NCI-H1092 (cell line): ENCODE measurements at regions not wholly inside any gene's neighbourhood (a gene's known extent, or its start where the extent isn't known, plus 50 kb on each side); places are given as distances from the start of the nearest gene placed in this dataset.
A peak's percentile ranks its signal among the peaks of the same experiment; 100 is the strongest.

Source experiments
- DNase-seq: peaks from one replicate; lab custom pipeline; 2025; lab: John Stamatoyannopoulos, UW

- no peak for DNase-seq
Observed at GRCh38 chr6:44012078-44012493, 115.2 kb downstream of the MRPL14 start.

GRCh38 chr6:44011350-44011920, 115.8 kb downstream of the MRPL14 start:
- no peak for DNase-seq

DNA sequence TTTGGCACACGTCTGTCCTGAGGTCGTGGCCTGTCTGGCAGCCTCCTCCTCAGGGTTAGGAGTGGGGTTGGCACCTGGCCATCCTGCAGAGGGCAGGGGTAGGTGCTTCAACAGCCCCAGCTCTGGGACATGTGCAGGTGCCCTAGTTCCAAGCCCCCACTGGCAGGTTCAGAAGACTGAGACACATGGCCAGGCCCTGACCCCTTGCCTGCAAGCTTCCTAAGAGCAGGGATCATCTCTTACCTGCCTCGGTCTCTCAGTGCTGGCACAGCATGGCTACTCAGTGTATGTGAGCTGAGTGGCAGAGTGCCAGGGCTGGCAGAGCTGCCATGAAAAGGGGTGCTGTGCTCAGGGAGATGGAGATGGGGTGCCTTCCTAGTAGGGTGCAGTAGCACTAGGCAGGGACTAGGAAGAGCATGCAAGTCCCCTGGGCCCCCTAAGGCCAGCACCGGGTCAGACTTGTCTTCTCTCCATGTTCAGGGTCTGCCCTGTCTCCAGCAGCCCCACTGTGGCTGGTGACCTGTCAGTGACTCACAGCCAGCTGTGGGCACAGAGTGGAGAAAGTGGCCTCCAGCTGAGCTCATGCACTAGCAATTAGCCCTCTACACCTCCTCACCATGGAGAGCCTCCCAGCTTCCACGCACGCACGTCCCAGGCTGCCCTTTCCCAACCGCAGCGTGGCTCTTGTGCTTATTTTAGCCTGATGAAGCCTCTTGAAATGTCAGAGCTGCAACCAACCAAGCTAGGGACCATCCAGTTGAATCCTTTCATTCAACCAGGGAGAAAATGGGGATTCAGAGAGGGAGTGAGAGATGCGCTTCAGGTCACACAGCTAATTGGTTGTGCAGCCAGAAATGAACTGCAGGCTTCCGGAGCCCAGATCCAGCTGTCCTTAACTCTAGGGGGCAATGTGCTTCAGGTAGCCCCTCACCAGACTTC, 116.6 kb downstream of the MRPL14 start:
- DNase-seq = peak; percentile 58

- DNase-seq = no peak
Observed at GRCh38 chr6:44009425-44010321, 117.6 kb downstream of the MRPL14 start.

- no peak for DNase-seq
Observed at GRCh38 chr6:44008821-44009370, 118.4 kb downstream of the MRPL14 start.

DNA sequence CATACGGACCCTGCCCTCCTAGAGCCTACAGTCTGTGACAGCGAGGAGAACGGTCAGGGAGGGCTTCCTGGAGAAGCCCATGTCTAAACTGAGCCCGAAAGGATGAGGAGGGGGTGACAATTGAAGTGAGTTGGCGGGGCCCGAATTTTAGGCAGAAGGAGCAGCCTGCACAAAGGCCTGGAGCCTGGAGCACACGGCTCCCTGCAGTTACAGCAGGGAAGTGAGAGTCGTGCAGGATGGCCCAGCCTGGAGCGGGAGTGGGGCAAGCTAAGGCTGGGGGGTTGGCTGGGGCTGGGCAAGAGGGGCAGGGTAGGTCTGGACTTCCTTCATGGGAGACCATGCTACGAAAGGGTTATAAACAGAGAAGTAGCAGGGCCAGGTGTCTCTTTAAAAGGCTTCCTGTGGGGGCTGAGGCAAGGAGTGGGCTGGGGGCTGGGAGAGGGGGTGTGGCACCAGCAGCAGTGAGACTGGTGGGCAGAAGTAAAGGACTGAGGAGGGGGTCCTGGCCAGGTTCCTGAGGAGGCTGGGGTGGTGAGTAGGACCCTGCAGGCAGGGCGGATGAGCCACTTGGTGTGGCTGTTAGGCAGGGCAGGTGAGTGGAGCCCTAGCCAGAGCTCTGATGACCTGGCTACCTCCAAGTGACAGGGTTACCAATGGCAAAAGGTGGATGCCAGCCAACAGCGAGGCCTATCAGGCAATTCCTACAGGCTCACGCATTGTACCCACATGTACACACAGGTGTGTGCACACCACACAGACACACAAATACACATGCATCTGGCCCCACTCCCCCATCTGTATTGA, 119.2 kb downstream of the MRPL14 start:
- no peak for DNase-seq

DNA sequence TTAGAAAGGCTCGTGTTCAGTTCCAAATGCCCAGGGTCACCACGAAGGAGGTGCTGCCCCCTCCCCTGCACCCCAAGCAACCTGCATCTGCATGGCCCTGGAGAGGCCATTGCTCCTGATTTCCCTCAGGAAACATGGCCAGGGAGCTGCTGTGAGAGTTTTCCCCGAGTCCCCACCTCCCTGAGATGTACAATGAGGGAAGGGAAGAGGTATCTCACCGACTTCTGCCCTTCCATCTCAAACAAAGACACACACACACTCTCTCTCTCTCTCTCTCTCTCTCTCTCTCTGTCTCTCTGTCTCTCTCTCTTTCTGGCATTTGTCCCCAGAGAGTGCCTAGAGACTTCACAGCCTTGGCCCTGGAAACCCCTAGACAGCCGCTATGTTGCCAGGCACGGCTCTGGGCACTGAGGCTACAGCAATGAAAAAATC, 120.4 kb downstream of the MRPL14 start:
- DNase-seq = no peak

DNA sequence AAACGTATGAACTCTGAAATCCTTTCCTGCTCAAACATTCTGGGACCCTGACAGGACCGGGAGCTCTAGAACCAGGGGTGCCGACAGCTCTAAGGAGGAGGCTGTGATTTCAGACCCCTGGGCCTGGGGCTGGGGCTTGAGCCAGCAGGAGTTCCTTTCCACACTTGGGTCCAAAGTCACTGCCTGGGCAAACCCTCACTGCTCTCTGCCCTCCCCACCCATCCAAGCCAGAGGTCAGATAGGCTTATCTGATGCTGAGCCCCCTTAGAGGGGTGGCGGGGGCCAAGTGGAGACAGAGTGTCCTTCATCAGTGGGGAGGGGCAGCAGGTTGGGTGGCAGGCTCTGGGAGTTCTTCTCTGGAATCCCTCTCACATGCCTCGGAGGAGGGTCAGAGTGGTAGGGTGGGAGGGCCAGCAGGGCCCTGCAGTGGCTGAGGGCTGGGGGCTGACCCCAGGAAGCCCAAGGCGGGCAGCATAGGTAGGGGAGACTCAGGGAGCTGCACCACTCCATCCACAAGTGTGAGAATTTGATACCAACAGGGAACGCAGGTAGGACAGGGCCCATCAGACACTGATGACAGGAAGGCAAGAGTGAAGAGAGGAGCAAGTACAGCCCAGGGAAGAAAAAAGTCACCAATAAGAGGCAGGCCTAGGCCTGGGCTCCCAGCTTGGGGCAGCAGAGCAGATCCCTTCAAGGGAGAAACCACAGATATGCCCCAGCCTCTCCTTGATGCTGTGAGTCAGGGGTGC, 121.0 kb downstream of the MRPL14 start:
- no peak for DNase-seq

DNA sequence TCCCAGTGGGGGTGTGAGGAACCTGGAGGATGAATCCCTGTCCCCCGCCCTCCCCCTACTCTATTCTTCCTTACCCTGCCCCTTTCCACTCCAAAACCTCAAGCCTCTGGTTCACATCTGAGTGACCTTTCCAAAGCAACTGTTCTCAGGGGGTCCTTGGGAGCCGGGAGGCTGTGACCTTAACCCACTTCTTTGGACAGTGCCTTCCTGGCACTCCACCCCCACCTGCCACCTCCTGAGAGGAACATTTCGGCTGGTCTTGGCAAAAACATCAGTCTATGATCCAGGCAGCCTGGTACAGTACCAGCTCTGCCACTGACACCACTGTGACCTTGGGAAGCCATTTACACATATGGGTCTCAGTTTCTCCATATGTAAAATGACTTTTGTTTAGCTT, 121.7 kb downstream of the MRPL14 start:
- no peak for DNase-seq

DNA sequence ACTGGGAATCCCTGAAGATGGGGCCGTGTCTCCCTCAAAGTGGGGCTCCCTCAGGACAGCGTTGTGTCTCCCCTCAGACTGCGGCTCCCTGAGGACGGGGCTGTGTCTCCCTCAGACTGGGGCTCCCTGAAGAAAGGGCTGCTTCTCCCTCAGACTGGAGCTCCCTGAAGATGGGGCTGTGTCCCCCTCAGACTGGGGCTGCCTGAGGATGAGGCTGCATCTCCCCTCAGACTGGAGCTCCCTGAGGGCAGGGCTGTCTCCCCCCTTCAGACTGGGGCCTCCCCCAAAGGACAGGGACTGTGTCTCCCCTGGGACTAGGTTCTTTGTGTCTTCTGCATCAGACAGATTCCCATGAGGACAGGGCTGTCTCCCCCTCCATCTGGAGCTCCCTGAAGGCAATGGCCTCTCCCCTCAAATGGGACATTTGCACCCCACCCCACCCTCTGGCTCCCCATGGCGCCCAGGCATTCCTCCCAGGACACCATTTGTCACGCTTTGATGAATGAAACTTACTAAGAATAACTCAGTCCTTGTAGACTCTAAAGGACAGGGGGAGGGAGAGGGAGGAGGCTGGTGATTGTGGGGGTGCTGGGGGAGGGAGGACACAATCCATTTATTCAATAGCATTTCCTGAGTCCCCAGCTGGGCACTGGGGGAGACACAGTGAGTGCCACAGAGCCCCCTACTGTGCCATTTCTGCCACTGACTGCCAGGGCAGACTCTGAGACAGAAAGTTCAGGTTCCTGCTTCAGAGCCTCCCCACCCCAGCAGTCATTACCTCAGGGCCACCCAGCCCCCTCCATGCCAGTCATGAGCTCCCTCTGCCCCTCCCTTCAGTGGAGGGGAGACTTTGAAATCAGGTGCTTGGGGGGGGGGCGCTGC, 122.4 kb downstream of the MRPL14 start:
- DNase-seq = peak; percentile 13

DNA sequence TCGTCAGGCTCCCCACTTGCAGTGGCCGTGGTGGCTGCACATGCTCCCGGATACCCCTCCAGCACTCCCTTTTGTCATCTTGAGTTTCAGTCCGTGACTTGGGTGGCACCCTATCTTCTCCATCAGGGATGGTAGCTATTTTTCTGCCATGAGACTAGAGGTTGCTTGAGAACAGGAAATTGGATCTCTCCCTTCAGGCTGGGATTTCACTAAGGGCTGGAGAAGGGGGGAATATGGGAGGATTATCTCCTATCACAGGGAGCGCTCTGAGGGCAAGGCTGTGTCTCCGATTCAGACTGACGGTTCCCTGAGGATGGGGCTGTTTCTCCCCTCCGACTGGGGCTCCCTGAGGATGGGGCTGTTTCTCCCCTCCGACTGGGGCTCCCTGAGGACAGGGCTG, 123.1 kb downstream of the MRPL14 start:
- DNase-seq = no peak

- DNase-seq = no peak
Observed at GRCh38 chr6:44003345-44004061, 123.7 kb downstream of the MRPL14 start.

DNA sequence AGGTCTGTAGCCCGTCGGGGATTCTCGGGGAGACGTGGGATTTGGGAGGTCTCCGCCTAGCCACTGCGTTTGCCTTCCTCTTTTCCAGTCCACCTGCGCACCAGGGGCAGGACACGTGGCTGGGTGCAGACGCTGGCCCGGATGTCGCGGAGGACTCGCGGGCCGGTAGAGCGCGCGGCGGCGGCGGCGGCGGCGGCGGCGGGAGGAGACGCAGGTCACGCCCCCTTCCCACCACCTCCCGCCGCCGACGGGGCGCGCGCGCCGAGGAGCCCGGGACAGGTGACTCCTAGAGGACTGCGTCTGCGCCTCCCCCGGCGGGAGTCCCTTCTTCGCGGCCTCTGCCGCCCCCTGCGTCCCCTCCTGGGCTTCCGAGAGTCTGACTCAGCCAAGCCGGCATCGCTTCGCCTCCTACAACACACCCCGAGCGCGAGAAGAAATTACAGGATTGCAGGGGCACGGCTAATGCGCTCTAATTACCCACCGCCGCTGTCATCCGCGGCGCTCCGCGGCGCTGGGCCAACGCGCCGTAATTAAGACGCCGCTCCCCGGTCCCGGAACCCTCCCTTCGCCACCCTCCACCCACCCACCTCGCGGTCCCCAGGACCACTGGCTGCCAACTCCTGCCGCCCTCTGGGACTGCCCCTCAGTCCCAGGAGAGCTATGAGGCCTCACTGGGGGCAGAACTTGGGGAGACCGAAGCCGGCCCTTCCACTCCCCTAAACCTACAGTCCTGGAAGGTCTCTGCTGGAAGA, 124.5 kb downstream of the MRPL14 start:
- peak; percentile 63 for DNase-seq

DNA sequence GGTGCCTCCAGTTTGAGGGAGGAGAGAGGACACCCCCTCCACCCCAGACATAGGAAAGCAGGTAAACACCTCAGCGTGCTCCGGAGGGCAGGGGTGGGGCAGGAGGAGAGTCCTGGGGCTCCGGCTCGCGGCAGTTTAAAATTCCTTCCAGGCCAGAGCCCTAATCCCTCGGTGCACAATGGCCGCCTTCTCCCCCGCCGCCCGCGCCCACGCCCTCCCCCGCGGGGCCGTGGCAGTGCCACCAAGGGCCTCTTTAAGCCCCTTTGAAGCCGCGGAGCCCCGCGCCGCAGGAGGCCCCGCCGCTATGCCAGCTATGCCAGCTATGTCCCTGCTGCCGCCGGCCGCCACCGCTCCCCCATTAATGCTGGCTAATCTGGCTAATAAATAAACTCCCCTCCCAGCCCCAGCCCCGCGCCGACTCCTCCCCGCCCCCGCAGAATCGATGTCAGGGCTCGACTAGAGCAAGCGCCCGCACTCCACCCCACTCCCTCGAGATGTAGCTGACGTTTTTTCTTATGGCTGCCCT, 125.1 kb downstream of the MRPL14 start:
- DNase-seq = no peak

DNA sequence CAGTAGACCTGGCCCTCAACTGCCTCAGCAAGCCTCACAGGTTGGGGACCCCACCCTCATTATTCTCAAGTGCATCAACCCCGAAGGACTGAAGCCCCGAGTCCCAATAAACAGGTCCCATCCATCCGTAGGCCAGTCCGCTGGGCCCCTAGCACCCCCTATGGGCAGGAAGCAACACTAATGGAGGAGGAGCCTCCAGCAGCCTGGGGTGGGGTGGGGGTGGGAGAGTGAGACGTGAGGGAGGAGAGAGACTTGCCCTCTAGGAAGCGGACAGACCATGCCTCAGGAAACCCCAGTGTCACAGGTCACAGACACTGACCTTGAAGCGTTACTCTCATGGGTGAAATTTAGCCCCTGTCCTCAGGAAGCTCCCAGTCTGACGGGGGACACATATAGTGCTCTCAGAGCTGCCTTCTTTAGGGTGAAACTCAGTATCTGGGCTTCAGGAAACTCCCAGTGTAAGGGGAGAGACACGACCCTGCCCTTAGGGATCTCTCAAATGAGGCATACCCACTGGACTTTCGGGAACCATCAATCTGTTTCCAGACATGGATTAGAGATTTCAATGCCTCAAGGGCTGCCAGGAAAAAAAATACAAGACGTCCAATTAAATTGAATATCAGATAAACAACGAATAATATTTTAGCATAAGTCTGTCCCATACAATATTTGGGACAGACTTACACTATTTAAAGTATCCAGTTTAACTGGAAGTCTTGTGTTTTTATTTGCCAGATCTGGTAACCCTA, 125.8 kb downstream of the MRPL14 start:
- DNase-seq = no peak

DNA sequence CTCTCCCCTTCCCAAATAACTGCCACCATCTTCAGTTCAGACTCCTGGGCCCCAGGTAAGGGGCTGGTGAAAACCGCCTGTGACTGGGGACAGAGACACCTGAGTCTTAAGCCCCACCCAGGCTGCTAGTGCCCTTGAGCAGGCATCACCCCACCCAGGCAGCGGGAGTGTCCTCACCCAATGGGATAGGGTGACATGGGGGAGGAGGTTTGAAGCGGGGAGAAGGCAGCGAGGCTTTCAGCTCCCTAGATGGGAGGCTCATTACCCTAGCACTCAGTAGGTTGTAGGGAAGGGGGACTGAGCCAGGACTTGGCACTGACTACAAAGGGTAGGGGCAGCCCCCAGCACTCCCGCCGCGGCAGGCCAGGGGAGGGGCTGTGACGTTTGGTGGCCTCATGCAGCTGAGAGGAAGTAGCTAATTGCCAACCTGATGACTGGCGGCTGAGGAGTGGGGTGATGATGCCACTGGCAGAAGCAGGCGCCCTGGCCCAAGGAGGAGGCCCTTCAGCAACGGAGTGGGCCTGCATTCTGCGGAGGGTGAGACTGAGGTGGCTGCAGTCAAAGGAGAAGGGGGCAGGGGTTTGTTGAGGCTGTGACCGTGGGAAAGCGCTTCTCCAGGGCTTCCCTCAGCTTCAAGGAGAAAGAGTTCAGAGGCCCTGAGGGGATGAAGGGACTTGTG, 126.9 kb downstream of the MRPL14 start:
- peak; percentile 46 for DNase-seq

GRCh38 chr6:43999628-44000027, 127.6 kb downstream of the MRPL14 start:
- no peak for DNase-seq
